GM12892 (cell line): ENCODE measurements at regions not wholly inside any gene's neighbourhood (a gene's known extent, or its start where the extent isn't known, plus 50 kb on each side); places are given as distances from the start of the nearest gene placed in this dataset.
"Not testable (repeated sequence)": the region's sequence is repeated elsewhere in the genome, so short reads cannot be mapped to it uniquely, and the experiment has no call there.

Source experiments
- POLR2A ChIP-seq: IDR thresholded peaks from 2 replicates; pipeline ENCODE4 v1.6.1; 2011; ENCODE audit warnings: low read depth, low read length, control low read depth
- POLR2AphosphoS5 ChIP-seq: IDR thresholded peaks from 2 replicates; pipeline ENCODE4 v1.6.1; 2011; ENCODE audit warnings: low read depth, low read length, control low read depth

GRCh38 chr18:38639700-38640099 lies 1074.1 kb upstream of the CELF4 start:
- TF ChIP-seq POLR2AphosphoS5, POLR2A: not testable (repeated sequence)
